Endothelial cell of umbilical vein (primary cell): ENCODE measurements at regions not wholly inside any gene's neighbourhood (a gene's known extent, or its start where the extent isn't known, plus 50 kb on each side); places are given as distances from the start of the nearest gene placed in this dataset.

Experiments
- BruUV-seq: library from RNA; stranded (reverse); fragments of 400-500 nt; replicated peaks from 2 replicates; lab custom pipeline; 2021; lab: Mats Ljungman, UMichigan
- CTCF ChIA-PET: fragments of 300-600, 350-600 bp; sonication (Branson Sonifier 250); formaldehyde crosslinking; loops from one replicate; lab custom pipeline; 2021; ENCODE audit warnings: antibody characterized with exemption, inconsistent platforms; lab: Charles Lee
- POLR2A ChIA-PET: fragments of 300-600, 350-600 bp; sonication (Branson Sonifier 250); formaldehyde crosslinking; loops from one replicate; lab custom pipeline; 2021; ENCODE audit warnings: antibody characterized with exemption, inconsistent platforms; lab: Charles Lee
- DNase-seq: peaks from one replicate; pipeline ENCODE4 v3.0.0-alpha.2; 2011; ENCODE audit warnings: low read depth, low spot score
- FAIRE-seq: peaks from 2 replicates; lab custom pipeline; 2011; peaks lifted over from hg19 to GRCh38; lab: Jason Lieb, UNC
- H2AFZ ChIP-seq: 2 replicates; pipeline ENCODE4 v1.6.0; 2012; ENCODE audit warnings: low read depth, low read length, control low read depth, inconsistent platforms
- H3K27ac ChIP-seq: 2 replicates; pipeline ENCODE4 v1.5.1; 2011; ENCODE audit warnings: low read depth, mild to moderate bottlenecking, control low read depth, low read length, moderate library complexity; ENCODE audit not compliant: insufficient read depth
- H3K27me3 ChIP-seq, 2 experiments: 2 replicates each; pipeline versions ENCODE4 v1.6.0 to v1.6.1; 2011; ENCODE audit warnings: low read length in 2 of 2, mixed read lengths in 1 of 2; ENCODE audit not compliant: control insufficient read depth in 2 of 2, insufficient read depth in 2 of 2
- H3K36me3 ChIP-seq, 2 experiments: 2 replicates in 1 of 2; 3 replicates in 1 of 2; pipeline ENCODE4 v1.5.1; 2011; ENCODE audit warnings: low read length in 2 of 2, mild to moderate bottlenecking in 1 of 2, moderate library complexity in 1 of 2; ENCODE audit not compliant: control insufficient read depth in 2 of 2, insufficient read depth in 2 of 2; ENCODE audit errors: extremely low read depth in 1 of 2
- H3K4me1 ChIP-seq: 3 replicates; pipeline ENCODE4 v1.5.1; 2011; ENCODE audit warnings: mild to moderate bottlenecking, low read length; ENCODE audit not compliant: control insufficient read depth, insufficient read depth; ENCODE audit errors: extremely low read depth
- H3K4me2 ChIP-seq: 2 replicates; pipeline ENCODE4 v1.6.1; 2011; ENCODE audit warnings: low read length, control low read depth, mixed read lengths; ENCODE audit not compliant: insufficient read depth
- H3K4me3 ChIP-seq, 3 experiments: fragments of 200-600 bp in 1 of 3; sonication (generic), shearing (Covaris generic) in 1 of 3; replicated peaks in 1 of 3; 2 replicates each; pipeline ENCODE4 v1.5.1; 2011 to 2016; ENCODE audit warnings: control low read depth in 3 of 3, low read length in 3 of 3, mild to moderate bottlenecking in 2 of 3, inconsistent platforms in 1 of 3, low read depth in 1 of 3, moderate library complexity in 1 of 3; ENCODE audit not compliant: insufficient read depth in 1 of 3
- H3K79me2 ChIP-seq: 2 replicates; pipeline ENCODE4 v1.6.0; 2012; ENCODE audit warnings: low read length, inconsistent platforms; ENCODE audit not compliant: control insufficient read depth, insufficient read depth
- H3K9ac ChIP-seq: replicated peaks from 2 replicates; pipeline ENCODE3; 2011; ENCODE audit warnings: low read length, control low read depth; ENCODE audit not compliant: insufficient read depth; ENCODE audit errors: extremely low read depth
- H3K9me1 ChIP-seq: replicated peaks from 3 replicates; pipeline ENCODE4 v1.6.0; 2011; ENCODE audit warnings: mild to moderate bottlenecking, low read length; ENCODE audit not compliant: control insufficient read depth, insufficient read depth; ENCODE audit errors: extremely low read depth
- H3K9me3 ChIP-seq: replicated peaks from 2 replicates; pipeline ENCODE4 v1.5.1; 2012; ENCODE audit warnings: low read length, inconsistent platforms; ENCODE audit not compliant: control insufficient read depth, insufficient read depth
- H4K20me1 ChIP-seq: replicated peaks from 2 replicates; pipeline ENCODE3; 2011; ENCODE audit warnings: mild to moderate bottlenecking, low read length; ENCODE audit not compliant: control insufficient read depth, insufficient read depth; ENCODE audit errors: extremely low read depth
- CTCF ChIP-seq, 2 donors: IDR thresholded peaks; 1 replicate in 1 of 2; 2 replicates in 1 of 2; pipeline ENCODE4 v1.5.1; 2011; ENCODE audit warnings: low read length in 2 of 2, mild to moderate bottlenecking in 2 of 2, moderate library complexity in 2 of 2, control low read depth in 1 of 2, inconsistent platforms in 1 of 2, low read depth in 1 of 2; ENCODE audit not compliant: insufficient read depth in 1 of 2; ENCODE audit errors: extremely low read depth in 1 of 2
- EZH2 ChIP-seq: IDR thresholded peaks from 2 replicates; pipeline ENCODE4 v1.6.1; 2012; ENCODE audit warnings: borderline replicate concordance, low read depth, mild to moderate bottlenecking, moderate library complexity, low read length, inconsistent platforms; ENCODE audit not compliant: severe bottlenecking
- FOS ChIP-seq: IDR thresholded peaks from 2 replicates; pipeline ENCODE4 v1.6.1; 2011; ENCODE audit warnings: mild to moderate bottlenecking, low read length, moderate library complexity, borderline replicate concordance; ENCODE audit not compliant: insufficient read depth
- GATA2 ChIP-seq: IDR thresholded peaks from 2 replicates; pipeline ENCODE4 v1.7.0; 2011; ENCODE audit warnings: low read depth, mild to moderate bottlenecking, moderate library complexity, mixed read lengths, low read length; ENCODE audit not compliant: insufficient read length, insufficient read depth
- JUN ChIP-seq: IDR thresholded peaks from 2 replicates; pipeline ENCODE4 v1.6.1; 2011; ENCODE audit warnings: borderline replicate concordance, low read depth; ENCODE audit not compliant: insufficient read length, insufficient read depth
- MAX ChIP-seq: IDR thresholded peaks from 2 replicates; pipeline ENCODE4 v1.6.1; 2011; ENCODE audit not compliant: insufficient read depth, insufficient read length
- MYC ChIP-seq: IDR thresholded peaks from one replicate; pipeline ENCODE4 v1.6.1; 2011; ENCODE audit warnings: mild to moderate bottlenecking, low read depth, low read length
- POLR2A ChIP-seq: IDR thresholded peaks from 2 replicates; pipeline ENCODE4 v1.6.1; 2012; ENCODE audit warnings: low read depth, mild to moderate bottlenecking, control low read depth, low read length
- POLR2AphosphoS5 ChIP-seq: IDR thresholded peaks from 2 replicates; pipeline ENCODE4 v1.6.1; 2012; ENCODE audit warnings: low read depth, mild to moderate bottlenecking, control low read depth, low read length, moderate library complexity; ENCODE audit not compliant: insufficient read depth
- dilution Hi-C: fragments of 300-500 bp; cut with MboI; formaldehyde crosslinking; loops from one replicate; pipeline ENCODE4 v1.15.0; 2019; ENCODE audit warnings: low sequenced_read_pairs; ENCODE audit not compliant: extremely low pct_ligation_motif_present
- intact Hi-C: fragments of 100-400 bp; cut with micrococcal nuclease; formaldehyde crosslinking; loops from one replicate; pipeline ENCODE4 v1.10.0; 2022

GRCh38 chr1:18049228-18049627 lies 58.4 kb upstream of the IGSF21 start:
- Histone ChIP-seq H3K36me3 (no peaks in the 10 kb centered on the region), H3K9me1 (no peaks in the 10 kb centered on the region), H3K79me2 (no peaks in the 10 kb centered on the region), H3K4me1 (no peaks in the 10 kb centered on the region), H3K9ac (no peak overlapping the region), H2AFZ (no peak overlapping the region), H3K4me3 (no peak overlapping the region), H3K27me3 (no peaks in the 10 kb centered on the region), H3K4me2 (no peak overlapping the region), H3K27ac (no peak overlapping the region), H4K20me1 (no peaks in the 10 kb centered on the region), H3K9me3 (no peaks in the 10 kb centered on the region)
- dilution Hi-C loops (no loop called here), intact Hi-C loops (no loop called here)
- no TSS peak for BruUV-seq
- ChIA-PET CTCF (no interaction called here), POLR2A (no interaction called here)
- TF ChIP-seq POLR2AphosphoS5 (no peak), JUN (no peak), MYC (no peak), MAX (no peak), CTCF (IDR thresholded peaks at IDR 0.05; ENCODE audit: extremely low read depth in 1 of 2, insufficient read depth in 1 of 2, low read depth in 1 of 2, low read length in 2 of 2) (no peak), POLR2A (no peak), EZH2 (no peak), GATA2 (no peak), FOS (no peak)
- FAIRE-seq (no peak), DNase-seq (no peak)
